ENCODE measurements at regions not wholly inside any gene's neighbourhood (a gene's known extent, or its start where the extent isn't known, plus 50 kb on each side); places are given as distances from the start of the nearest gene placed in this dataset.

DNA sequence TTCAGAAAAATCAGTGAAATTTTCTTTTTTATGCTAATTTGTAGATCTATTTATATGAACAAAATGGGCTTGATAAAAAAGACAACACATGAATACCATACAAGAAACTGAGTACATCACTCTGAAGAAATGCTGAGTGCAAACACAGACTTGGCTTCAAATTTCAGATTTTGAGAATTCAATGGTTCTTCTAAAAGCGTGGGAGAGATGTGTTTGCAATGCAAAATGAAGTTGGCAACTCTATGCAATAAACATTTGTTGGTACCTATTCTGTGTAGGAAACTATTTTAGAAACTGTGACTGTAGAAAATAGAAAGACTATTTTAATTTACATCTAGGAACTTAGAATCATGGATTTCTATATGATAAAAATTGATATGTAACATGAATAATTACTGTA lies 1834.1 kb upstream of the CELF4 start:
- Histone ChIP-seq H4K20me1 (replicated peaks; ENCODE audit: control insufficient read depth, extremely low read depth, insufficient read depth, low read length) (no peaks in the 10 kb centered on the region), H3K9me3 (replicated peaks; ENCODE audit: control insufficient read depth, insufficient read depth, low read length) (no peaks in the 10 kb centered on the region), H2AFZ (ENCODE audit: low read depth, low read length) (no peak overlapping the region), H3K27me3 (ENCODE audit: control insufficient read depth in 2 of 2, insufficient read depth in 2 of 2, low read length in 2 of 2) (no peaks in the 10 kb centered on the region), H3K4me3 (replicated peaks in 1 of 3; ENCODE audit: insufficient read depth in 1 of 3, low read depth in 1 of 3, low read length in 3 of 3) (no peak overlapping the region), H3K4me2 (ENCODE audit: insufficient read depth, low read length) (no peak overlapping the region), H3K9me1 (replicated peaks; ENCODE audit: control insufficient read depth, extremely low read depth, insufficient read depth, low read length) (no peaks in the 10 kb centered on the region), H3K27ac (ENCODE audit: insufficient read depth, low read depth, low read length) (no peak overlapping the region), H3K9ac (replicated peaks; ENCODE audit: extremely low read depth, insufficient read depth, low read length) (no peak overlapping the region), H3K36me3 (ENCODE audit: control insufficient read depth in 2 of 2, extremely low read depth in 1 of 2, insufficient read depth in 2 of 2, low read length in 2 of 2) (no peaks in the 10 kb centered on the region), H3K79me2 (ENCODE audit: control insufficient read depth, insufficient read depth, low read length) (no peaks in the 10 kb centered on the region), H3K4me1 (ENCODE audit: control insufficient read depth, extremely low read depth, insufficient read depth, low read length) (no peaks in the 10 kb centered on the region)
- intact Hi-C loops (cut with micrococcal nuclease) (no loop called here), dilution Hi-C loops (cut with MboI; ENCODE audit: extremely low pct_ligation_motif_present, low sequenced_read_pairs) (no loop called here)
- no peak for FAIRE-seq
- DNase-seq (ENCODE audit: low read depth, low spot score), result no peak
- ChIA-PET CTCF (no interaction called here), POLR2A (no interaction called here)
- no TSS peak for BruUV-seq (replicated peaks)
- TF ChIP-seq EZH2 (IDR thresholded peaks at IDR 0.05; ENCODE audit: borderline replicate concordance, low read depth, low read length, severe bottlenecking) (no peak), GATA2 (IDR thresholded peaks at IDR 0.05; ENCODE audit: insufficient read depth, insufficient read length, low read depth, low read length) (no peak), POLR2A (IDR thresholded peaks at IDR 0.05; ENCODE audit: low read depth, low read length) (no peak), POLR2AphosphoS5 (IDR thresholded peaks at IDR 0.05; ENCODE audit: insufficient read depth, low read depth, low read length) (no peak), JUN (IDR thresholded peaks at IDR 0.05; ENCODE audit: borderline replicate concordance, insufficient read depth, insufficient read length, low read depth) (no peak), FOS (IDR thresholded peaks at IDR 0.05; ENCODE audit: borderline replicate concordance, insufficient read depth, low read length) (no peak), MYC (IDR thresholded peaks at IDR 0.05; ENCODE audit: low read depth, low read length) (no peak)
- TF ChIP-seq, protein P1, sequence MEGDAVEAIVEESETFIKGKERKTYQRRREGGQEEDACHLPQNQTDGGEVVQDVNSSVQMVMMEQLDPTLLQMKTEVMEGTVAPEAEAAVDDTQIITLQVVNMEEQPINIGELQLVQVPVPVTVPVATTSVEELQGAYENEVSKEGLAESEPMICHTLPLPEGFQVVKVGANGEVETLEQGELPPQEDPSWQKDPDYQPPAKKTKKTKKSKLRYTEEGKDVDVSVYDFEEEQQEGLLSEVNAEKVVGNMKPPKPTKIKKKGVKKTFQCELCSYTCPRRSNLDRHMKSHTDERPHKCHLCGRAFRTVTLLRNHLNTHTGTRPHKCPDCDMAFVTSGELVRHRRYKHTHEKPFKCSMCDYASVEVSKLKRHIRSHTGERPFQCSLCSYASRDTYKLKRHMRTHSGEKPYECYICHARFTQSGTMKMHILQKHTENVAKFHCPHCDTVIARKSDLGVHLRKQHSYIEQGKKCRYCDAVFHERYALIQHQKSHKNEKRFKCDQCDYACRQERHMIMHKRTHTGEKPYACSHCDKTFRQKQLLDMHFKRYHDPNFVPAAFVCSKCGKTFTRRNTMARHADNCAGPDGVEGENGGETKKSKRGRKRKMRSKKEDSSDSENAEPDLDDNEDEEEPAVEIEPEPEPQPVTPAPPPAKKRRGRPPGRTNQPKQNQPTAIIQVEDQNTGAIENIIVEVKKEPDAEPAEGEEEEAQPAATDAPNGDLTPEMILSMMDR (IDR thresholded peaks at IDR 0.05; ENCODE audit: extremely low read depth in 1 of 2, insufficient read depth in 1 of 2, low read depth in 1 of 2, low read length in 2 of 2), result no peak
- TF ChIP-seq, protein P2, sequence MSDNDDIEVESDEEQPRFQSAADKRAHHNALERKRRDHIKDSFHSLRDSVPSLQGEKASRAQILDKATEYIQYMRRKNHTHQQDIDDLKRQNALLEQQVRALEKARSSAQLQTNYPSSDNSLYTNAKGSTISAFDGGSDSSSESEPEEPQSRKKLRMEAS (IDR thresholded peaks at IDR 0.05; ENCODE audit: insufficient read depth, insufficient read length), result no peak

Data from endothelial cell of umbilical vein (primary cell).